Transverse colon (tissue), 4 donors: ENCODE measurements at regions not wholly inside any gene's neighbourhood (a gene's known extent, or its start where the extent isn't known, plus 50 kb on each side); places are given as distances from the start of the nearest gene placed in this dataset.

Source experiments
- DNase-seq: peaks from one replicate; pipeline ENCODE4 v3.0.0-alpha.2; 2019
- H3K27ac ChIP-seq, 4 donors: fragments of 200-600 bp; sonication (generic); 2 replicates each; pipeline ENCODE4 v1.5.1; 2016 to 2018; ENCODE audit warnings: inconsistent platforms in 4 of 4
- H3K27me3 ChIP-seq: fragments of 200-600 bp; sonication (generic); 2 replicates; pipeline ENCODE4 v1.5.1; 2017; ENCODE audit warnings: inconsistent platforms
- H3K36me3 ChIP-seq, 4 donors: fragments of 200-600 bp; sonication (generic); 2 replicates each; pipeline ENCODE4 v1.5.1; 2017 to 2019; ENCODE audit warnings: inconsistent platforms in 4 of 4
- H3K4me1 ChIP-seq, 4 donors: fragments of 200-600 bp; sonication (generic); 2 replicates each; pipeline ENCODE4 v1.5.1; 2017 to 2020; ENCODE audit warnings: inconsistent platforms in 4 of 4
- H3K4me3 ChIP-seq, 4 donors: fragments of 200-600 bp; sonication (generic); 1 replicate in 1 of 4; 2 replicates in 3 of 4; pipeline versions ENCODE4 v1.5.1 to v1.6.1; 2017 to 2019; ENCODE audit warnings: inconsistent platforms in 4 of 4
- H3K9me3 ChIP-seq, 2 donors: fragments of 200-600 bp; sonication (generic); 2 replicates each; pipeline ENCODE4 v1.5.1; 2017 to 2019; ENCODE audit warnings: inconsistent platforms in 2 of 2
- CTCF ChIP-seq, 5 experiments: fragments of 200-600 bp in 3 of 5; fragments of 450-650 bp in 2 of 5; sonication (generic) in 3 of 5; IDR thresholded peaks; 1 replicate in 2 of 5; 2 replicates in 3 of 5; pipeline ENCODE4 v1.5.1; 2016 to 2017; ENCODE audit warnings: antibody characterized with exemption in 5 of 5, inconsistent platforms in 3 of 5, mild to moderate bottlenecking in 2 of 5, moderate library complexity in 1 of 5
- EP300 ChIP-seq: sonication (generic); formaldehyde crosslinking; IDR thresholded peaks from one replicate; pipeline ENCODE4 v1.6.1; 2017; ENCODE audit warnings: antibody characterized with exemption, low read depth
- POLR2A ChIP-seq: fragments of 450-650 bp; IDR thresholded peaks from one replicate; pipeline ENCODE4 v1.6.1; 2016; ENCODE audit warnings: antibody characterized with exemption, mild to moderate bottlenecking, moderate library complexity
- POLR2AphosphoS5 ChIP-seq, 3 donors: sonication (generic); formaldehyde crosslinking; IDR thresholded peaks; one replicate each; pipeline ENCODE4 v1.6.1; 2016; ENCODE audit warnings: antibody characterized with exemption in 3 of 3
- WGBS, 2 donors: methylation state at CpG; one replicate each; pipeline ENCODE4 v1.1.5; 2018; ENCODE audit warnings: low coverage in 1 of 2; 5-methylcytosine and 5-hydroxymethylcytosine counted together
- in situ Hi-C, 4 donors: fragments of 200-750 bp; cut with MboI; loops; one replicate each; pipeline versions ENCODE4 v1.15.0 to v1.15.1; 2017; ENCODE audit warnings: low sequenced_read_pairs in 3 of 4, low pct_ligation_motif_present in 1 of 4, low pct_unique_long_range_greater_than_20kb in 1 of 4
- intact Hi-C: fragments of 100-400 bp; cut with DNase I; formaldehyde crosslinking; loops from one replicate; pipeline ENCODE4 v1.15.1; 2023; ENCODE audit warnings: low total_unique reads

- no peak overlapping the region for H3K27ac ChIP-seq
- H3K9me3 ChIP-seq = no peaks in the 10 kb centered on the region
- no peaks in the 10 kb centered on the region for H3K4me1 ChIP-seq
- TF ChIP-seq CTCF (IDR thresholded peaks at IDR 0.05) = no peak
- no peak for DNase-seq
- in situ Hi-C loops (no loop called here), intact Hi-C loops (no loop called here)
- no peaks in the 10 kb centered on the region for H3K27me3 ChIP-seq
- H3K36me3 ChIP-seq = no peaks in the 10 kb centered on the region
- H3K4me3 ChIP-seq = no peak overlapping the region
- 20 to 72% methylated on average over 1 to 5 of the region's 5 CpGs for WGBS, 2 donors
Observed at GRCh38 chr20:4329232-4329631, 80.1 kb upstream of the ADRA1D start.

DNA sequence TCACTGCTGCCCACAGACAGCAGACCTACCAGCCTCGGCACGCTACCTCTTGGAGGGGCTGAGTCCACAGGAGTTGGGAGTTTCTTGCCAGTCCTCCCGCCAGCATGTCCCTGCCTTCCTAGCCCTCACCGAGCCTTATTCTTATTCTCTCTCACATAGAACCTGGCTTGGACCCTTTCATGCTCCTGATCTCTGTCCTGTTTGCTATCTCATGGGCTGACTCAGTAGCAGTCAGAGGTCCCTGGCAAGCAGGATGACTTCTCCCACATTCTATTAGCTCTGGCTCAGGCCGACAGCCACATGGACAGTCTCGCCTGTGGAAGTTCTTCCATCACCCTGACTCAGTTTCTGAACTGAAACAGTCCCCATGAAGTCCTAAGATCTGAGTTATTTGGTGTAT, 79.5 kb upstream of the ADRA1D start:
- TF ChIP-seq POLR2A = no peak
- no peak for TF ChIP-seq POLR2AphosphoS5 (IDR thresholded peaks at IDR 0.05)
- TF ChIP-seq EP300 = no peak
- 85% methylated on average over 6 of the region's 6 CpGs; no CpG with 5 or more reads in 1 of the 2 donors for WGBS, 2 donors
- Histone ChIP-seq H3K36me3 (no peaks in the 10 kb centered on the region), H3K9me3 (no peaks in the 10 kb centered on the region), H3K4me1 (no peaks in the 10 kb centered on the region), H3K4me3 (no peak overlapping the region), H3K27ac (no peak overlapping the region), H3K27me3 (no peaks in the 10 kb centered on the region)
- no peak for DNase-seq
- intact Hi-C loops (no loop called here), in situ Hi-C loops (no loop called here)

- WGBS, 2 donors = 86% methylated on average over 4 of the region's 4 CpGs; no CpG with 5 or more reads in 1 of the 2 donors
- Histone ChIP-seq H3K27ac (no peak overlapping the region), H3K4me3 (no peak overlapping the region), H3K36me3 (no peaks in the 10 kb centered on the region), H3K9me3 (no peaks in the 10 kb centered on the region), H3K27me3 (no peaks in the 10 kb centered on the region), H3K4me1 (no peaks in the 10 kb centered on the region)
- no peak for DNase-seq
- TF ChIP-seq POLR2A (no peak), CTCF (IDR thresholded peaks at IDR 0.05) (no peak), POLR2AphosphoS5 (IDR thresholded peaks at IDR 0.05) (no peak), EP300 (no peak)
- intact Hi-C loops = no loop called here
- in situ Hi-C loops = no loop called here
Observed at GRCh38 chr20:4327956-4328355, 78.9 kb upstream of the ADRA1D start.

DNA sequence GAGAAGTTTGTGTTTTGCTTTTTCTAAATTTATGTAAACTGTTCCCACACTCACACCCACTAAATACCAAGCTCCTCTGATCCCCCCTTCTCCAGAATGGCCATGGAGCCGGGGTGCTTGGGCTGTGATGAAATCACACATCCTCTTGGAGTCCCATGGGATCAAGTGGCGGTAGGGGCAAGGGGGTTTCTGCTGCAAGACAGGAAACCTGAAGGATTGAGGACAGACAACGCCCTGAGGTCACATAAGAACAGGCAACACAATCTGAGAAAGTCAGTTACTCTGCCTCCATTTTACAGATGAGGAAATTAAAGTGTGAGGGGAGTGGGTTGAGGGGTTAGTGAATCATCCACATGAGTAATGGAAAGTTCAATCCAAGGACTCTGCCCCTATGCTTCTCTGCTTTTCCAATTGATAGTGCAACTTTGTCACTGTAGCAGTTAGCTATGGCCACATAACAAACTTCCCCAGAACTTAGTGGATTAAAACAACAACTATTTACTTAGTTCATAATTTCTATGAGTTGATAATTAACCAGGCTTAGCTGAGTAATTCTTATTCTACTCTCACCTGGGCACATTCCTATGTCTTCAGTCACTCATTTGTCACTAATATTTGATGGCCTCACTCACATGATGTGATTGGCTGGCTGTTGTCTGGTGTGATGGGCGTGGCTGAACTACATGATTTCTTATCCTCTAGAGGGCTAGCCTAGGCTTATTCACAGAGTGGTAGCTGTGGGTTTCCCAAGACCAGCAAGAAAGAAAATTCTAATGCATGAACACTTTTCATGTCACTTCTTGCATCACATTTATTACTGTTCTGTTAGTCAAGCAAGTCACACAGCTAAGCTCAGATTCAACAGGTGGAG, 77.3 kb upstream of the ADRA1D start:
- TF ChIP-seq POLR2AphosphoS5 (IDR thresholded peaks at IDR 0.05) (no peak), CTCF (IDR thresholded peaks at IDR 0.05) (no peak), EP300 (no peak), POLR2A (no peak)
- intact Hi-C loops (no loop called here), in situ Hi-C loops (no loop called here)
- Histone ChIP-seq H3K36me3 (no peaks in the 10 kb centered on the region), H3K4me1 (no peaks in the 10 kb centered on the region), H3K27me3 (no peaks in the 10 kb centered on the region), H3K4me3 (no peak overlapping the region), H3K27ac (no peak overlapping the region), H3K9me3 (no peaks in the 10 kb centered on the region)
- no peak for DNase-seq
- 47 to 50% methylated on average over 1 to 4 of the region's 4 CpGs for WGBS, 2 donors
